GM19035 (cell line): ENCODE measurements at regions not wholly inside any gene's neighbourhood (a gene's known extent, or its start where the extent isn't known, plus 50 kb on each side); places are given as distances from the start of the nearest gene placed in this dataset.

ENCODE experiments used
- ATAC-seq: cut with Tn5 transposase; IDR thresholded peaks from one replicate; pipeline ENCODE4 v1.9.1; 2021; ENCODE audit not compliant: unreplicated experiment

- peak; percentile 91 for ATAC-seq
Measured at GRCh38 chr4:146029939-146030710, 91.5 kb upstream of the ZNF827 start.

- ATAC-seq = no peak
Measured at GRCh38 chr4:146029147-146029546, 90.5 kb upstream of the ZNF827 start.

- ATAC-seq = no peak
Measured at GRCh38 chr4:146027761-146028160, 89.1 kb upstream of the ZNF827 start.

GRCh38 chr4:146023334-146023967 lies 84.8 kb upstream of the ZNF827 start:
- peak; percentile 98 for ATAC-seq

GRCh38 chr4:146022541-146022940 lies 83.9 kb upstream of the ZNF827 start:
- ATAC-seq = no peak

- no peak for ATAC-seq
Measured at GRCh38 chr4:146018247-146018646, 79.6 kb upstream of the ZNF827 start.

- no peak for ATAC-seq
Measured at GRCh38 chr4:146004730-146005129, 66.1 kb upstream of the ZNF827 start.

- no peak for ATAC-seq
Measured at GRCh38 chr4:145988628-145989027, 50.0 kb upstream of the ZNF827 start.
